NT2/D1 (cell line): ENCODE measurements at regions not wholly inside any gene's neighbourhood (a gene's known extent, or its start where the extent isn't known, plus 50 kb on each side); places are given as distances from the start of the nearest gene placed in this dataset.
"Not testable (repeated sequence)": the region's sequence is repeated elsewhere in the genome, so short reads cannot be mapped to it uniquely, and the experiment has no call there.

Source experiments
- SUZ12 ChIP-seq: IDR thresholded peaks from 2 replicates; pipeline ENCODE4 v1.6.1; 2011; ENCODE audit not compliant: insufficient read length, insufficient read depth; ENCODE audit errors: extremely low read depth
- YY1 ChIP-seq: IDR thresholded peaks from 2 replicates; pipeline ENCODE4 v1.6.1; 2011; ENCODE audit not compliant: insufficient read length, insufficient read depth
- ZNF274 ChIP-seq: IDR thresholded peaks from 2 replicates; pipeline ENCODE4 v1.6.1; 2011; ENCODE audit warnings: mild to moderate bottlenecking, low read depth, low read length

GRCh38 chr4:189653983-189654382 lies 286.7 kb upstream of the FRG1 start:
- TF ChIP-seq ZNF274, YY1, SUZ12: not testable (repeated sequence)
